Body of pancreas (tissue), 4 donors: ENCODE measurements at regions not wholly inside any gene's neighbourhood (a gene's known extent, or its start where the extent isn't known, plus 50 kb on each side); places are given as distances from the start of the nearest gene placed in this dataset.

Experiments
- POLR2A ChIP-seq, 3 donors: fragments of 450-650 bp; IDR thresholded peaks; one replicate each; pipeline ENCODE4 v1.6.1; 2016; ENCODE audit warnings: antibody characterized with exemption in 3 of 3, mild to moderate bottlenecking in 2 of 3
- TF ChIP-seq, protein P1 (sequence below), 7 experiments: fragments of 450-650 bp in 4 of 7; fragments of 200-600 bp in 3 of 7; sonication (generic) in 3 of 7; IDR thresholded peaks; one replicate each; pipeline ENCODE4 v1.5.1; 2016 to 2019; ENCODE audit warnings: antibody characterized with exemption in 7 of 7

DNA sequence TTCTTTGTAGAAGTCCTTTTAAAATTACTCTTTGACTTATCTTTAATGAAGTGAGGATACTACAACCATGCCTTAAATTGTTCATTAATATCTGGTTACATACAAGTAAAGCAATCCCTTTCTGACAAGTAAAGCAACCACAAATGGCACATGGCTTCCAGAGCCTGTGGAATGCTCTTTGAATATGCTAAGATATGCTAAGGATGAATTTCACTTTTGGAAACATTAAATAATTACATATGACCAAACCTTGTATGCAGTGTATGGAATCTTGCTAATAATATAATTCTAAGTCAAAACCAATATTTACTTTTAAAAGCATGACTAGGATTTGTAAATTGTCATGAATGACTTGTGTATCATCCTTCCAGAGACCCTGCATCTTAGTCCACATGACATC, 1711.2 kb upstream of the CELF4 start:
- TF ChIP-seq, protein P1, sequence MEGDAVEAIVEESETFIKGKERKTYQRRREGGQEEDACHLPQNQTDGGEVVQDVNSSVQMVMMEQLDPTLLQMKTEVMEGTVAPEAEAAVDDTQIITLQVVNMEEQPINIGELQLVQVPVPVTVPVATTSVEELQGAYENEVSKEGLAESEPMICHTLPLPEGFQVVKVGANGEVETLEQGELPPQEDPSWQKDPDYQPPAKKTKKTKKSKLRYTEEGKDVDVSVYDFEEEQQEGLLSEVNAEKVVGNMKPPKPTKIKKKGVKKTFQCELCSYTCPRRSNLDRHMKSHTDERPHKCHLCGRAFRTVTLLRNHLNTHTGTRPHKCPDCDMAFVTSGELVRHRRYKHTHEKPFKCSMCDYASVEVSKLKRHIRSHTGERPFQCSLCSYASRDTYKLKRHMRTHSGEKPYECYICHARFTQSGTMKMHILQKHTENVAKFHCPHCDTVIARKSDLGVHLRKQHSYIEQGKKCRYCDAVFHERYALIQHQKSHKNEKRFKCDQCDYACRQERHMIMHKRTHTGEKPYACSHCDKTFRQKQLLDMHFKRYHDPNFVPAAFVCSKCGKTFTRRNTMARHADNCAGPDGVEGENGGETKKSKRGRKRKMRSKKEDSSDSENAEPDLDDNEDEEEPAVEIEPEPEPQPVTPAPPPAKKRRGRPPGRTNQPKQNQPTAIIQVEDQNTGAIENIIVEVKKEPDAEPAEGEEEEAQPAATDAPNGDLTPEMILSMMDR (IDR thresholded peaks at IDR 0.05), result no peak
- TF ChIP-seq POLR2A (IDR thresholded peaks at IDR 0.05), result no peak
